ENCODE measurements at regions not wholly inside any gene's neighbourhood (a gene's known extent, or its start where the extent isn't known, plus 50 kb on each side); places are given as distances from the start of the nearest gene placed in this dataset.

DNA sequence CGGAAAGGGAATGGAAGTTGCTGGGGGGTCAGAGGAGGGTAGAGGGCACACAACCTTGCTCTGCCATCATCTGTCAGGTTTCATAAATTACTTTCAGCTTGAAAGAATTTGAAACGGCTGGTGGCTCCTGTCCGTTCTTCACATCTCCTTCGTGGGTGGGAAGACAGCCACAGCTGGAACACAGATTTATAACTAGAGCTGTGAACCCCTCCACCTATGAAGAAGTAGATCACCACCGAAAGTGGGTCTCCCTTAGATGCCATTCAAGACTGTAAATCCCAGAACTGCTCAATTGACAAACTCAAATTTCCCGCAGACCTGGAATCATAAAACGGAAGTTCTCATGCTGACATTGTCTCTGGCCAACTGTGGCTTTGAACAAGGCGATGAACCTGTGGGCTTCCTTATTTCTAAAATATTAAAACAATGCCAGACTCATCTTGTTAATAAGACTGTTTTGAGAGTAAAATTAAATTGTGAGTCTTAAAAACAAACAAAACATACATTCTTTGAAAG lies 65.3 kb downstream of the BTBD3 start:
- POLR2A ChIA-PET: no interaction called here
- CTCF ChIA-PET: no interaction called here

DNA sequence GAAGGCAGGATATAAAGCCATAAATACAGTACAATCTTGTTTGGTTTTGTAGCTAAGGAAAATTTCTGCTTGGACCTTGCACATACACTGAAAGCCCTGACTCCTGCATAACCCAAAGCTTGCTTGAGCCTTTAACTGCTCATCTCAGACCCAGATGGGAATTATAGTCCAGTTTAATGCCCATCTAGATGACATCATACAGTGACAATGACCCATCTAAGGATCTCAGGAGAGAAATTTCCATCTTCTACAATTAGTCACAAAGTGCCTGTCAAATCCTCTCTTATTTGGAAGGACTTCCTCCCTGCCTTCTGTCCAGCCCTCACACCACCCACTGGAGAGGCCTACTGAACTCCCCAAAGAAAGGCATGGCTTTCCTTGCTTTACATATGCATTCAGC lies 69.3 kb downstream of the BTBD3 start:
- CTCF ChIA-PET: no interaction called here
- POLR2A ChIA-PET: no interaction called here
- no peak for DNase-seq (ENCODE audit: extremely low spot score)
- TF ChIP-seq ELF4 (IDR thresholded peaks at IDR 0.05) (no peak), LEF1 (IDR thresholded peaks at IDR 0.05; ENCODE audit: borderline replicate concordance) (no peak), ARNT (IDR thresholded peaks at IDR 0.05) (no peak), SUZ12 (IDR thresholded peaks at IDR 0.05) (no peak), CTBP1 (IDR thresholded peaks at IDR 0.05; ENCODE audit: borderline replicate concordance) (no peak), FOXA1 (IDR thresholded peaks at IDR 0.05) (no peak), BHLHE40 (IDR thresholded peaks at IDR 0.05; ENCODE audit: borderline replicate concordance) (no peak)

More for the DNA sequence above, 65.3 kb downstream of the BTBD3 start:
- DNase-seq (ENCODE audit: extremely low spot score): no peak
- no peak for TF ChIP-seq FOXA1 (IDR thresholded peaks at IDR 0.05)
- TF ChIP-seq CTBP1 (IDR thresholded peaks at IDR 0.05; ENCODE audit: borderline replicate concordance): no peak
- no peak for TF ChIP-seq SP1 (IDR thresholded peaks at IDR 0.05)
- TF ChIP-seq L3MBTL2 (conservative IDR thresholded peaks at IDR 0.05): no peak
- no peak for TF ChIP-seq NFRKB (IDR thresholded peaks at IDR 0.05)
- TF ChIP-seq FOXM1 (IDR thresholded peaks at IDR 0.05; ENCODE audit: borderline replicate concordance): no peak
- no peak for TF ChIP-seq ZNF384 (IDR thresholded peaks at IDR 0.05)
- no peak for TF ChIP-seq PKNOX1 (IDR thresholded peaks at IDR 0.05)
- TF ChIP-seq SUZ12 (IDR thresholded peaks at IDR 0.05): no peak
- no peak for TF ChIP-seq LEF1 (IDR thresholded peaks at IDR 0.05; ENCODE audit: borderline replicate concordance)
- TF ChIP-seq ARNT (IDR thresholded peaks at IDR 0.05): no peak
- TF ChIP-seq FOXK2 (IDR thresholded peaks at IDR 0.05): no peak

DNA sequence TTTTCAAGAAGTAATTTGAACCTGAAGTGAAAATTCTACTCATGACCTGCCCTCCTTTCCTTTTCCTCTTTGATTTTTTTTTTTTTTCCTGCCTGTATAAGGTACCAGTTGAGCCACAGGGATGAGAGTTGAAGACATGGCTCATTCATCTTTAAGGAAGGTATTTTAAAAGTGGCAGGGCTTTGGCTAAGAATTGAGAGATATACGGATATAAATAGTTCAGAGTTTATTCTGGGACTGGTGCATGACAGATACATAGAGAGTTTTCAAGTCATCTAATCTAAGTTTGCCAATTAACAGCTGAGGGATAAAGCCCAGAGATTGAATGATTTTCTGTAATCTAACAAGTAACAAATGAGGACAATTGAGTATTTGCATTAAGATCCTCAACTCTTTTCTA lies 69.8 kb downstream of the BTBD3 start:
- no peak for TF ChIP-seq FOXA1 (IDR thresholded peaks at IDR 0.05)
- no peak for DNase-seq (ENCODE audit: extremely low spot score)
- CTCF ChIA-PET: no interaction called here
- POLR2A ChIA-PET: no interaction called here

DNA sequence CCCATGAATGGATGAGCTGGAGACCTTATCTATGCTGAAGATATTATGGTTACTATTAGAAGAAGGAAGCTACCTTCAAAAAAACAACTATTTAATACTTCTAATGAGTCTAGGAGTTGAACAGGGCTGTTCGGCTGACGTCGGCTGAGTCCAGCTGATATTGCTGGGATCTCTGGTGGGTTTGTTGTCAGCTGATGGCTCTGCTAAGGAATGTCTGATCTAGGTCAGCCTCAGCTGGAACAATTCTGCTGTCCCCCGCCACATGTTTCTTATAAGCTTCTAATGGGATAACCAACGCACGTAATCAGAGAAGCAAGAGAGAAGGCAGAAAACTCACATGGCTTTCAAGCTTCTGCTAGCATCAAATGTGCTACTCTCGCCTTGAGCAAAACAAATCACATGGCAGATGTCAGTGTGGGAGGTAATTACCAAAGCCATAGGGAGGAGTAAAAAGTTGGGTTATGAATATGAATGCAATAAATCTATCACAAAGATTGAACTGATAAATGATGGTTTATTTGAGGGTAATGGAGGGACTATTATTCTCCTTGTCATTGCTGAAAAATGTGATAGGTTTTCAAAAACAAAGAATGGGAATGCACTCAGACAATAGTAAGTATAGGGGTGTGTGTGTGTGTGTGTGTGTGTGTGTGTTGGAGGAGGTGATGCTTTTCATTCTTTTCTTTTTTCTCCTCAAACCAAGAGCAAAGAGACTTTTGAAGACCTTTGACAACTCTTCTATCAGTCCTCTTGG lies 71.5 kb downstream of the BTBD3 start:
- TF ChIP-seq FOXM1 (IDR thresholded peaks at IDR 0.05; ENCODE audit: borderline replicate concordance) (no peak), ZNF384 (IDR thresholded peaks at IDR 0.05) (no peak)
- DNase-seq (ENCODE audit: extremely low spot score): no peak
- POLR2A ChIA-PET: no interaction called here
- CTCF ChIA-PET: no interaction called here

- ChIA-PET CTCF (no interaction called here), POLR2A (no interaction called here)
- TF ChIP-seq BHLHE40 (IDR thresholded peaks at IDR 0.05; ENCODE audit: borderline replicate concordance): no peak
- TF ChIP-seq L3MBTL2 (conservative IDR thresholded peaks at IDR 0.05): no peak
- no peak for TF ChIP-seq SP1 (IDR thresholded peaks at IDR 0.05)
- no peak for TF ChIP-seq PKNOX1 (IDR thresholded peaks at IDR 0.05)
- no peak for TF ChIP-seq NFRKB (IDR thresholded peaks at IDR 0.05)
- no peak for TF ChIP-seq TARDBP (IDR thresholded peaks at IDR 0.05)
- TF ChIP-seq FOXM1 (IDR thresholded peaks at IDR 0.05; ENCODE audit: borderline replicate concordance): no peak
- no peak for TF ChIP-seq LEF1 (IDR thresholded peaks at IDR 0.05; ENCODE audit: borderline replicate concordance)
- no peak for TF ChIP-seq ELF4 (IDR thresholded peaks at IDR 0.05)
- TF ChIP-seq ZNF384 (IDR thresholded peaks at IDR 0.05): no peak
- TF ChIP-seq ARNT (IDR thresholded peaks at IDR 0.05): no peak
- no peak for TF ChIP-seq HDGF (IDR thresholded peaks at IDR 0.05; ENCODE audit: borderline replicate concordance)
- TF ChIP-seq SUZ12 (IDR thresholded peaks at IDR 0.05): no peak
- no peak for DNase-seq (ENCODE audit: extremely low spot score)
Observed at GRCh38 chr20:11992426-11992825, 74.7 kb downstream of the BTBD3 start.

DNA sequence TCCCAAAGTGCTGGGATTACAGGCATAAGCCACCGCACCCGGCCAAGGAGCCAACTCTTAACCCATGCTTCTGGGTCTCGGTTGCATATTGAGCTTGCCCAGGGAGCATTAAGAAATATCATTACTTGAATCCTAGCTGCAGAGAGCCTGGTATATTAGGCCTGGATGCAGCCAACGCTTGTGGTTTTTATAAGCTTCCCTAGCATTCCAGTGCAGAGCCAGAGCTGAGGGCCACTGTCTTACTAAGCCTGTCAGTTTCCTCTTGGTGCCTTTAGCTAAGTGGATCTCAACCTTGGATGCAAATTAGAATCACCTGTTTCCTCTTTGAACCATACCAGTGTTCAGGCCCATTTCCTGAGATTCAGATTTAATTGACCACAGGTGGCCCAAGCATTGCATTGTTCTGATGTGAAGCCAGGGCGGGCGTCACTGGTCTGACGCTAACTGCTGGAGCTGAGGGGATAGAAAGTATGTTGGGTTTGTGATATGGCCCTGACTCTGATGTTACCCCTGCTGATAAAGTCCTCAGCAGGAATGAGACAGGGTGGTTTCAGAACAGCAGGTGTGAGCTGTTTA lies 76.3 kb downstream of the BTBD3 start:
- POLR2A ChIA-PET: no interaction called here
- CTCF ChIA-PET: no interaction called here

More for the DNA sequence above, 76.3 kb downstream of the BTBD3 start:
- TF ChIP-seq FOXM1 (IDR thresholded peaks at IDR 0.05; ENCODE audit: borderline replicate concordance): no peak
- no peak for TF ChIP-seq FOXK2 (IDR thresholded peaks at IDR 0.05)
- TF ChIP-seq CTBP1 (IDR thresholded peaks at IDR 0.05; ENCODE audit: borderline replicate concordance): no peak
- TF ChIP-seq BHLHE40 (IDR thresholded peaks at IDR 0.05; ENCODE audit: borderline replicate concordance): no peak
- TF ChIP-seq HDGF (IDR thresholded peaks at IDR 0.05; ENCODE audit: borderline replicate concordance): no peak
- no peak for TF ChIP-seq LEF1 (IDR thresholded peaks at IDR 0.05; ENCODE audit: borderline replicate concordance)
- TF ChIP-seq PKNOX1 (IDR thresholded peaks at IDR 0.05): no peak
- no peak for TF ChIP-seq FOXA1 (IDR thresholded peaks at IDR 0.05)
- no peak for DNase-seq (ENCODE audit: extremely low spot score)

Data from HEK293T (cell line).